ENCODE measurements at regions not wholly inside any gene's neighbourhood (a gene's known extent, or its start where the extent isn't known, plus 50 kb on each side); places are given as distances from the start of the nearest gene placed in this dataset.

- TF ChIP-seq CTCF (IDR thresholded peaks at IDR 0.05; ENCODE audit: insufficient read depth, low read length, poor library complexity, severe bottlenecking): no peak
- no peaks in the 10 kb centered on the region for H3K36me3 ChIP-seq (ENCODE audit: control insufficient read depth, insufficient read depth, low read length)
- no peak overlapping the region for H3K4me3 ChIP-seq (replicated peaks; ENCODE audit: low read depth, low read length)
- H3K27me3 ChIP-seq (replicated peaks; ENCODE audit: control insufficient read depth, insufficient read depth, low read length): no peaks in the 10 kb centered on the region
- no peak for DNase-seq (ENCODE audit: extremely low read depth, insufficient read length)
These were observed 346.7 kb downstream of the PDHA2 start for GRCh38 chr4:96186593-96186992.

GRCh38 chr4:96189761-96190160 lies 349.9 kb downstream of the PDHA2 start:
- no peak for TF ChIP-seq CTCF (IDR thresholded peaks at IDR 0.05; ENCODE audit: insufficient read depth, low read length, poor library complexity, severe bottlenecking)
- Histone ChIP-seq H3K27me3 (replicated peaks; ENCODE audit: control insufficient read depth, insufficient read depth, low read length) (no peaks in the 10 kb centered on the region), H3K4me3 (replicated peaks; ENCODE audit: low read depth, low read length) (no peak overlapping the region), H3K36me3 (ENCODE audit: control insufficient read depth, insufficient read depth, low read length) (no peaks in the 10 kb centered on the region)
- no peak for DNase-seq (ENCODE audit: extremely low read depth, insufficient read length)

GRCh38 chr4:96193061-96193460 lies 353.2 kb downstream of the PDHA2 start:
- DNase-seq (ENCODE audit: extremely low read depth, insufficient read length): no peak
- no peak overlapping the region for H3K4me3 ChIP-seq (replicated peaks; ENCODE audit: low read depth, low read length)
- H3K27me3 ChIP-seq (replicated peaks; ENCODE audit: control insufficient read depth, insufficient read depth, low read length): no peaks in the 10 kb centered on the region
- TF ChIP-seq CTCF (IDR thresholded peaks at IDR 0.05; ENCODE audit: insufficient read depth, low read length, poor library complexity, severe bottlenecking): no peak
- no peaks in the 10 kb centered on the region for H3K36me3 ChIP-seq (ENCODE audit: control insufficient read depth, insufficient read depth, low read length)

- no peaks in the 10 kb centered on the region for H3K27me3 ChIP-seq (replicated peaks; ENCODE audit: control insufficient read depth, insufficient read depth, low read length)
- H3K36me3 ChIP-seq (ENCODE audit: control insufficient read depth, insufficient read depth, low read length): no peaks in the 10 kb centered on the region
- DNase-seq (ENCODE audit: extremely low read depth, insufficient read length): no peak
- TF ChIP-seq CTCF (IDR thresholded peaks at IDR 0.05; ENCODE audit: insufficient read depth, low read length, poor library complexity, severe bottlenecking): no peak
- no peak overlapping the region for H3K4me3 ChIP-seq (replicated peaks; ENCODE audit: low read depth, low read length)
These were observed 355.1 kb downstream of the PDHA2 start for GRCh38 chr4:96194993-96195392.

- Histone ChIP-seq H3K4me3 (replicated peaks; ENCODE audit: low read depth, low read length) (no peak overlapping the region), H3K27me3 (replicated peaks; ENCODE audit: control insufficient read depth, insufficient read depth, low read length) (no peaks in the 10 kb centered on the region), H3K36me3 (ENCODE audit: control insufficient read depth, insufficient read depth, low read length) (no peaks in the 10 kb centered on the region)
- no peak for DNase-seq (ENCODE audit: extremely low read depth, insufficient read length)
- TF ChIP-seq CTCF (IDR thresholded peaks at IDR 0.05; ENCODE audit: insufficient read depth, low read length, poor library complexity, severe bottlenecking): no peak
These were observed 365.4 kb downstream of the PDHA2 start for GRCh38 chr4:96205143-96205936.

All from GM06990 (cell line).